GM18508 (cell line): ENCODE measurements at regions not wholly inside any gene's neighbourhood (a gene's known extent, or its start where the extent isn't known, plus 50 kb on each side); places are given as distances from the start of the nearest gene placed in this dataset.
A peak's percentile ranks its signal among the peaks of the same experiment; 100 is the strongest.

Experiments used
- ATAC-seq: cut with Tn5 transposase; IDR thresholded peaks from one replicate; pipeline ENCODE4 v1.9.1; 2021; ENCODE audit warnings: moderate number of reproducible peaks; ENCODE audit not compliant: insufficient read depth, unreplicated experiment

- ATAC-seq: no peak
These were observed 301.9 kb upstream of the NR2F2 start for GRCh38 chr15:96028620-96029019.

- no peak for ATAC-seq
These were observed 301.3 kb upstream of the NR2F2 start for GRCh38 chr15:96029172-96029571.

- ATAC-seq: no peak
These were observed 298.9 kb upstream of the NR2F2 start for GRCh38 chr15:96031426-96032110.

- ATAC-seq: no peak
These were observed 295.4 kb upstream of the NR2F2 start for GRCh38 chr15:96035091-96035490.

DNA sequence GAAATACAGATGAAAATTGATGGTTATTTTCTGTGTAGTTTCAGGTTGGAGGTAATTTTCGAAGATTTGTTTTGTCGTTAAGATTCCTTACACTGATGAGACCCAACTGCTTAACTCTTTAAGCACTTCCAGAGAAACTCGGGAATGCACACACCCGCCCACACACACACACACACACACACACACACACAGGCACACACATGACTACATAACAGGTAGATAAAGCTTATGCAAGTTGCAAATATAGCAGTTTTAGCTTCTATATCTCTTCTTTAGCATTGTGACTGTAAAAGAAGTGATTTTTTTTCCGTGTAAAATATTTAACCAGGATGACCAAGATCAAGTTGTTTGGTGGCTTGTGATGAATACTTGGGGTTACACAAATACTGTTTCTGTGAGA is 294.9 kb upstream of the NR2F2 start:
- ATAC-seq: no peak

GRCh38 chr15:96037584-96037983 is 292.9 kb upstream of the NR2F2 start:
- peak; percentile 54 for ATAC-seq

- ATAC-seq: no peak
These were observed 292.4 kb upstream of the NR2F2 start for GRCh38 chr15:96038131-96038530.

DNA sequence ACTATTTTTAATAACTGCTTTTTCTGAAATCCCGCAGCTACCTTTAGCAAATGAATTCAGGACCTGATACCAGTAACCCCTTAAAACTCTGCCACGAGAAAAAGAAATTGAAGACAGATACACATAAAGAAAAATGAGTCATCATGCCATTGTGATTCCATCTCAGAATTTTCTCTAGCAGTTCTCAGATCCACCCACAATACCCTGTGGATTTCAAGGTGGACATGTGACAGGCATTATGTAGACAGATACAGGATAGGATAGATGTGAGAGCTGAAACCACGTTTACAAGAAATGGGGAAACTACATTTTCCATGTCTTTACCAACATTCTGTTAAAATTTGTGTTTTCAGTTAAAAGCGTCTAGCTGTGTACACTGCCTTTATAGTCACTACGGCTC is 291.9 kb upstream of the NR2F2 start:
- peak; percentile 25 for ATAC-seq

- no peak for ATAC-seq
These were observed 288.3 kb upstream of the NR2F2 start for GRCh38 chr15:96041982-96042733.

GRCh38 chr15:96042734-96043224 is 287.7 kb upstream of the NR2F2 start:
- ATAC-seq: peak; percentile 83

DNA sequence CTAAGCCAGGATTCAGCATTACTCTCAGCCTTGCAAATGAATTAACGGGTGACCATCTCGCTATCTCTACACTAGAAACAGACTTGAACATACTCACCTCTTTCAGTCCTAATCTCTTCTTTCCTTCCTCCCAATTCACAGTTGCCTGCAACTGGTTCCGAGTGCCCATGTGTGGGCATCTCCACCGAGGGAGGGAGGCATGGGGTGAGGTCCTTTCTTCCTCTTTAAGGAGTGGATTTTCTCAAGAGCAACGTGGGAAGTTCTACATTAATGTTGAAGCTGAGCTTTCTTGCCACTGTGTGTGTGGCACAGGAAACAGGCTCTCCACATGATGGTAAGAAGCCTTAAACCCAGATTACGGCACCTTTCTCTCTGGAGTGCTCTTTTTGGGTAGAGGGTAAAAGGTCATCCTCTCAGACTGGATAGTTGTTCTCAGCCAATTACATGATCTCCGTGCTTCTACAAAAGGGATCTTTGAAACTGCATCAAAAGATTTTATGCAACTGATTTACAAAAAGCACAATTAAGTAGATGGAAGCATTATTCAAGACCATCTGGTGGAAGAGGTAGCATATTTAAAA is 286.8 kb upstream of the NR2F2 start:
- no peak for ATAC-seq

GRCh38 chr15:96046620-96047240 is 283.8 kb upstream of the NR2F2 start:
- no peak for ATAC-seq

DNA sequence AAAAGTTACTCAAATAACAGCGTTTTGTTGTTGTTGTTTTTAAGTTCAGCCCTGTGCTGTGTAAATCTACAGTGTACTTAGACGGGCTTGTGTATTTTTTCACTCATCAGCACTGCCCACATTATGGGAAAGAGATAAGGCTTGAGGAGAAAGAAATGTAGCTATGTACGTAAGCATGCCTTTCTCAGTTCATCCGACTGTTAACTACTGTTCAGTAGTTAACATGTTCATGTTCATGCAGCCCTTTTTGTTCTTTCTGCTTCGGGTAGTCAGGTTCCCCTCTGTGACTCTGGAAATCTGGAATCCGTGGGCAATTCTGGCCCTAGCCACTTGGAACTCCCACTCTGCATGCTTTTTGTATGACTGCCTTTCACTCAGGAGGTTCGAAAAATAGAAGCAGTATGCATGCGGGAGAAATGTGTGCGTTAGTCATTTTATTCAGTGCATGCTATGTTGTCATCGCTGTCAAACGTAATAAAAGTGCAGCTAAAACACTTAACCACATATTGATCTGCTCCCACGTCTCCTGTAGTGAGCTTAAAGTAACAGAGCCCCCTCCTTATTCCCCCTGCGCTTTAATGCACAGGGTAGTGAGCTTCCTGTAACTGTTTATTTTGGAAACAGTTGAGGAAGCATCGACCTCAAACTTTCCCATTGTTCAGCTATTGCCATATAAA is 283.1 kb upstream of the NR2F2 start:
- ATAC-seq: no peak

- ATAC-seq: no peak
These were observed 281.2 kb upstream of the NR2F2 start for GRCh38 chr15:96049323-96049722.

- no peak for ATAC-seq
These were observed 280.7 kb upstream of the NR2F2 start for GRCh38 chr15:96049766-96050165.

- ATAC-seq: no peak
These were observed 278.9 kb upstream of the NR2F2 start for GRCh38 chr15:96051598-96051997.

- ATAC-seq: no peak
These were observed 278.3 kb upstream of the NR2F2 start for GRCh38 chr15:96052154-96052553.

DNA sequence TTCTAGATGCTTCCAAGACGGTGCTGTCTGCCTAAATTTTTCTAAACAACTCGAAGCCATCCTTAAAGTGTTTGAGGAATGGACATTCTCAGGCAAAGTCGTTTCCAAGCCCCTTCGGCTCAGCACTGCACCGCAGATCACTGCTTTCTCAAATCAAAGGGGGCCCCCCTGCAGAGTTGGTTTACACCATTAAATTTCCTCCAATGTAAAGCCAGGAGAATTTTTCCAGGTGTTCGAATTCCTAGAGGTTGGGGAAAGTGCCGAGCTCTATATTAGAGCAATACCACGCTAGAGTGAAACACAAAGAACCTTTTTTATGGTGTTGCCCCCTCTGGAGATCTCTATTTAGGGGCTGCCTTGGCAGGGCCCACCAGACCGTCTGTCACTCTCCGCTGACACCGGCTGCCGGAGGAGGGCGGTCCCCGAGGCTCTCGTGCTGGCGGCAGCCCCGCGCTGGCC is 277.9 kb upstream of the NR2F2 start:
- no peak for ATAC-seq

GRCh38 chr15:96053031-96053780 is 277.3 kb upstream of the NR2F2 start:
- no peak for ATAC-seq
